SU-DHL-6 (cell line): ENCODE measurements at regions not wholly inside any gene's neighbourhood (a gene's known extent, or its start where the extent isn't known, plus 50 kb on each side); places are given as distances from the start of the nearest gene placed in this dataset.

Experiments used
- H2AFZ ChIP-seq: fragments of 200-600 bp; sonication (generic); 2 replicates; pipeline ENCODE4 v1.6.1; 2014; ENCODE audit warnings: low read depth, mild to moderate bottlenecking, moderate library complexity, mixed read lengths, antibody characterized with exemption, low read length; ENCODE audit not compliant: severe bottlenecking
- H3F3A ChIP-seq: fragments of 200-600 bp; shearing (Covaris generic); 2 replicates; pipeline ENCODE4 v1.6.0; 2016; ENCODE audit warnings: antibody characterized with exemption, mild to moderate bottlenecking; ENCODE audit not compliant: insufficient read depth
- H3K27ac ChIP-seq: fragments of 200-600 bp; sonication (generic); 2 replicates; pipeline ENCODE4 v1.5.1; 2016; ENCODE audit warnings: low read depth, mild to moderate bottlenecking, low read length, moderate library complexity, mixed read lengths
- H3K27me3 ChIP-seq: fragments of 200-600 bp; sonication (generic), shearing (Covaris generic); 2 replicates; pipeline ENCODE4 v1.6.0; 2014; ENCODE audit warnings: mild to moderate bottlenecking, low read length
- H3K36me3 ChIP-seq: fragments of 200-600 bp; sonication (generic); 2 replicates; pipeline ENCODE4 v1.6.1; 2014; ENCODE audit warnings: mild to moderate bottlenecking, low read length, mixed read lengths
- H3K4me2 ChIP-seq: fragments of 300-600, 200-600 bp; shearing (Covaris generic), sonication (generic); 2 replicates; pipeline ENCODE4 v1.6.0; 2014; ENCODE audit warnings: low read length, low read depth, mild to moderate bottlenecking; ENCODE audit not compliant: poor library complexity, severe bottlenecking
- H3K4me3 ChIP-seq: fragments of 200-600 bp; sonication (generic); 2 replicates; pipeline ENCODE4 v1.5.1; 2014; ENCODE audit warnings: antibody characterized with exemption, low read length, mild to moderate bottlenecking, mixed read lengths; ENCODE audit not compliant: insufficient read depth, poor library complexity, severe bottlenecking
- H3K79me2 ChIP-seq: fragments of 200-600 bp; sonication (generic); 2 replicates; pipeline ENCODE4 v1.6.1; 2014; ENCODE audit warnings: mild to moderate bottlenecking, low read length, moderate library complexity; ENCODE audit not compliant: insufficient read depth
- H3K9ac ChIP-seq: fragments of 200-600 bp; sonication (generic); 2 replicates; pipeline ENCODE4 v1.7.0; 2014; ENCODE audit warnings: mild to moderate bottlenecking, low read length
- H3K9me2 ChIP-seq: fragments of 200-600 bp; sonication (generic); replicated peaks from 2 replicates; pipeline ENCODE4 v1.6.1; 2014; ENCODE audit warnings: low read length; ENCODE audit not compliant: insufficient read depth
- H3K9me3 ChIP-seq: fragments of 200-600 bp; sonication (generic); 2 replicates; pipeline ENCODE4 v1.6.1; 2014; ENCODE audit warnings: low read length, mixed read lengths; ENCODE audit not compliant: insufficient read depth
- H4K20me1 ChIP-seq: fragments of 200-600 bp; sonication (generic); 2 replicates; pipeline ENCODE4 v1.6.1; 2014; ENCODE audit warnings: low read depth, mild to moderate bottlenecking, antibody characterized with exemption, low read length, moderate library complexity, mixed read lengths
- CTCF ChIP-seq: fragments of 200-600 bp; sonication (generic); IDR thresholded peaks from one replicate; pipeline ENCODE4 v1.5.1; 2017; ENCODE audit warnings: antibody characterized with exemption, mild to moderate bottlenecking, low read length, moderate library complexity; ENCODE audit not compliant: insufficient read depth, poor library complexity, severe bottlenecking
- EZH2phosphoT487 ChIP-seq: fragments of 200-600 bp; sonication (generic), shearing (Covaris generic); conservative IDR thresholded peaks from 2 replicates; pipeline ENCODE4 v1.6.1; 2018; ENCODE audit warnings: mild to moderate bottlenecking, antibody characterized with exemption, low read length, moderate library complexity, mixed read lengths

- Histone ChIP-seq H3K27ac (no peak overlapping the region), H3K79me2 (no peaks in the 10 kb centered on the region), H3K9me2 (no peaks in the 10 kb centered on the region), H4K20me1 (no peaks in the 10 kb centered on the region), H3K4me2 (no peak overlapping the region), H3K9ac (no peak overlapping the region), H3K4me3 (no peak overlapping the region), H3K9me3 (no peaks in the 10 kb centered on the region), H3F3A (no peaks in the 10 kb centered on the region), H3K27me3 (no peaks in the 10 kb centered on the region), H2AFZ (no peak overlapping the region), H3K36me3 (no peaks in the 10 kb centered on the region)
- TF ChIP-seq CTCF: no peak
- no peak for TF ChIP-seq EZH2phosphoT487
Observed at GRCh38 chr10:44180321-44181168, 204.4 kb downstream of the CXCL12 start.

GRCh38 chr10:44178856-44179255 lies 206.0 kb downstream of the CXCL12 start:
- Histone ChIP-seq H3K36me3 (no peaks in the 10 kb centered on the region), H3F3A (no peaks in the 10 kb centered on the region), H4K20me1 (no peaks in the 10 kb centered on the region), H3K4me2 (no peak overlapping the region), H3K9ac (no peak overlapping the region), H3K9me2 (no peaks in the 10 kb centered on the region), H3K27me3 (no peaks in the 10 kb centered on the region), H3K4me3 (no peak overlapping the region), H3K9me3 (no peaks in the 10 kb centered on the region), H3K79me2 (no peaks in the 10 kb centered on the region), H2AFZ (no peak overlapping the region), H3K27ac (no peak overlapping the region)
- TF ChIP-seq EZH2phosphoT487 (no peak), CTCF (no peak)

GRCh38 chr10:44178281-44178680 lies 206.6 kb downstream of the CXCL12 start:
- no peaks in the 10 kb centered on the region for H3K36me3 ChIP-seq
- H3K79me2 ChIP-seq: no peaks in the 10 kb centered on the region
- no peak overlapping the region for H3K9ac ChIP-seq
- H3K27me3 ChIP-seq: no peaks in the 10 kb centered on the region
- no peak overlapping the region for H3K4me2 ChIP-seq
- no peak overlapping the region for H2AFZ ChIP-seq
- H3K4me3 ChIP-seq: no peak overlapping the region
- H3K9me2 ChIP-seq: no peaks in the 10 kb centered on the region
- TF ChIP-seq EZH2phosphoT487 (no peak), CTCF (no peak)
- H4K20me1 ChIP-seq: no peaks in the 10 kb centered on the region
- H3K9me3 ChIP-seq: no peaks in the 10 kb centered on the region
- H3K27ac ChIP-seq: no peak overlapping the region
- no peaks in the 10 kb centered on the region for H3F3A ChIP-seq
